22Rv1 (cell line): ENCODE measurements at regions not wholly inside any gene's neighbourhood (a gene's known extent, or its start where the extent isn't known, plus 50 kb on each side); places are given as distances from the start of the nearest gene placed in this dataset.

Source experiments
- H3K27ac ChIP-seq: fragments of 450-650 bp; 2 replicates; pipeline ENCODE4 v1.5.1; 2017
- CTCF ChIP-seq: fragments of 450-650 bp; IDR thresholded peaks from 2 replicates; pipeline ENCODE4 v1.5.1; 2017; ENCODE audit warnings: mild to moderate bottlenecking
- ZFX ChIP-seq: fragments of 450-650 bp; IDR thresholded peaks from 2 replicates; pipeline ENCODE4 v1.6.1; 2017; ENCODE audit warnings: antibody characterized with exemption, borderline replicate concordance

- H3K27ac ChIP-seq, result no peak overlapping the region
- no peak for TF ChIP-seq ZFX
- TF ChIP-seq CTCF, result no peak
Measured at GRCh38 chr12:3995306-3995705, 122.1 kb upstream of the PARP11 start.

- no peak overlapping the region for H3K27ac ChIP-seq
- TF ChIP-seq CTCF, result no peak
- no peak for TF ChIP-seq ZFX
Measured at GRCh38 chr12:3994500-3994899, 121.3 kb upstream of the PARP11 start.

- no peak for TF ChIP-seq ZFX
- no peak for TF ChIP-seq CTCF
- H3K27ac ChIP-seq, result no peak overlapping the region
Measured at GRCh38 chr12:3992945-3993344, 119.7 kb upstream of the PARP11 start.

DNA sequence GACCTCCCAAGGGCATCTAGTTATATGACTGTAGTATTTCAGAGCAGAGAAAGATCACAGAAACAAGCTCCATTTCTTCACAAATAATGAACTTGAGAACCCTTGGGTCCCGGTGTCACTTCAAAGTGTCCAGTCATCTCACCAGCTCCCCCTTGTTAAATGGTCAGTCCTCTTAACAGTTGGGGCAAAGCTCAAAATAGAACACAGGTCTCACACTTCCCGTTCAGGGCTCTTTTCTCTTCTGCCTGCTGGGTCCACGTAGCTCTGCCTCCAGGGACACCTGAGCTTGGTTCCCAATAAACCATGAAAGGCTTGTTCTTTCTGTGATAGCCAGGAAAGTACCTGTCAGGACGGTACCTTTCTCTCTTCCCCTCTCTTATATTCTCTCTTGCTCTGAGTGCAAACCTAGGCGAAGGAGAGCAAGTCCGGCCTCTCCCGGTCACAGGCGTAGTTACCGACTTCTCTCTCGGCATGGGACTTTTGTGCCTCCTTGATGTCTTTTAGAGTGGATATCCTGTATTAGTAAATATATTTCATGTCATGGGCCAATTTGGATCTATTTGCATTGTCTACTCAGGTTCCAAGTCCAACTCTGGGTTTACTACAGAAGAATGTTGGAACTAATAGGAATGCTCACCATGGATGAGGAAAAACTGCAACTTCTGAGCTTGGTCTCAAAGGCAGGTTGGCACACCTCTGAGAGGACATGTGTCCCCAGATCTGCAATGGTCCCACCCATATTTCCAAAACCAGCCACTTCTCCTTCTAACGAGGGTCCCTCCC is 118.8 kb upstream of the PARP11 start:
- no peak overlapping the region for H3K27ac ChIP-seq
- TF ChIP-seq CTCF (no peak), ZFX (no peak)

DNA sequence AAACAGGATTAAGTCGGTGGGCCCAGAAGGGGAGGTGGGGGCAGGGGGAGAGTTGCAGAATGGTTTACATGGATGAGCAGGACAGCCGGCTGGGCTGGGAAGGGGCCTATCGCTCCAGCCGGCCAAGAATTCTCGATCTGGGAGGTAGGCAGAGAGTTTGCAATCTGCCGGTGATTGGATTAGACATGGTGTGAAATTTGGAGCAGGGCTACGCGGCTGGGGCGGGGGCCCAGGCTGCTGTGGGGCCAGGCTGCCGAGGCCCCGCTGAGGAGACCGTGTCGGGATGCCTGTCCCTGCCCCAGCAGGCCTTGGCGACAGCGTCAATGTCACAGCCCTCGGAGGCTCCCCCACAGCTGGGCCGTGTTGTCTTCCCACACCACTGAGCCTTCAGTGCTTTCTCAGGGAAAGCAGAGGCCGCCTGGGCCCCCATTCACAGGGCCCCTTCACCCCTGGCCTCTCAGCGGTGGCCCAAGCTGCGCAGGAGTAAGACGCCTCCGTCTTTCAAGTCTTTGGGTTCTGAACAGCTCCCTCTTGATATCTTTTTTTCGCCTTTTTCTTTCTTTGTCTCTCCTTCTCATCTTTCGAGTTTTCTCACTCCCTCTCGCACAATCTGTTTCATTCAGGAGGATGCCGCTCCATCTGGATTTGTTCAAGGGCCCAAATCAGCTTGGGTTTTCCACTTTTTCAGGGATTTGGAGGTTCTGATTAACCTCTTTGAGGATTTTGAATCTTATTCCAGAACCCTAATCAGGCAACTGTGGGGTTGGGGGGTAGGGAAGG is 117.5 kb upstream of the PARP11 start:
- TF ChIP-seq CTCF (no peak), ZFX (no peak)
- no peak overlapping the region for H3K27ac ChIP-seq

DNA sequence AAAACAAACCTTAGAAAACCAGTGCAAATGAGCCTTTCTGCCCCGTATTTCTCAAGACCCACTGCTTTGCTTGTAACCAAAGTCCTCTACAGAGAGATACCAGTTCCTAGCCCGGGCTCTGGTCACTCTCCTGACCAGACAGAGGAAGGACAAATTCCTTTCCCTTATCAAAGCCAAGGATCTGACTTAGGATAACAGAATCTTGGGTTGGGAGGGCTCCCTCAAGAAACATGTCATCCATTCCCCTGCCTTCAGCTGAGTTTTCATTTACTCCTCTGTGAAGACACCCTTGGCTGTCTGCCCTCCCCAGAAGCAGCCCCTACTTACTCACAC is 116.0 kb upstream of the PARP11 start:
- H3K27ac ChIP-seq, result no peak overlapping the region

More for the DNA sequence above, 116.0 kb upstream of the PARP11 start:
- TF ChIP-seq CTCF, result no peak
- TF ChIP-seq ZFX, result no peak
